ENCODE measurements at regions not wholly inside any gene's neighbourhood (a gene's known extent, or its start where the extent isn't known, plus 50 kb on each side); places are given as distances from the start of the nearest gene placed in this dataset.

GRCh38 chr3:180855956-180856355 lies 56.5 kb upstream of the FXR1 start:
- TF ChIP-seq, protein P1, sequence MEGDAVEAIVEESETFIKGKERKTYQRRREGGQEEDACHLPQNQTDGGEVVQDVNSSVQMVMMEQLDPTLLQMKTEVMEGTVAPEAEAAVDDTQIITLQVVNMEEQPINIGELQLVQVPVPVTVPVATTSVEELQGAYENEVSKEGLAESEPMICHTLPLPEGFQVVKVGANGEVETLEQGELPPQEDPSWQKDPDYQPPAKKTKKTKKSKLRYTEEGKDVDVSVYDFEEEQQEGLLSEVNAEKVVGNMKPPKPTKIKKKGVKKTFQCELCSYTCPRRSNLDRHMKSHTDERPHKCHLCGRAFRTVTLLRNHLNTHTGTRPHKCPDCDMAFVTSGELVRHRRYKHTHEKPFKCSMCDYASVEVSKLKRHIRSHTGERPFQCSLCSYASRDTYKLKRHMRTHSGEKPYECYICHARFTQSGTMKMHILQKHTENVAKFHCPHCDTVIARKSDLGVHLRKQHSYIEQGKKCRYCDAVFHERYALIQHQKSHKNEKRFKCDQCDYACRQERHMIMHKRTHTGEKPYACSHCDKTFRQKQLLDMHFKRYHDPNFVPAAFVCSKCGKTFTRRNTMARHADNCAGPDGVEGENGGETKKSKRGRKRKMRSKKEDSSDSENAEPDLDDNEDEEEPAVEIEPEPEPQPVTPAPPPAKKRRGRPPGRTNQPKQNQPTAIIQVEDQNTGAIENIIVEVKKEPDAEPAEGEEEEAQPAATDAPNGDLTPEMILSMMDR (conservative IDR thresholded peaks at IDR 0.05; ENCODE audit: low read depth, low read length): no peak
- no peak for DNase-seq (ENCODE audit: low read depth)
- H3K4me3 ChIP-seq (ENCODE audit: low read depth, low read length): no peak overlapping the region

- TF ChIP-seq, protein P1 (conservative IDR thresholded peaks at IDR 0.05; ENCODE audit: low read depth, low read length): no peak
- DNase-seq (ENCODE audit: low read depth): no peak
- H3K4me3 ChIP-seq (ENCODE audit: low read depth, low read length): no peak overlapping the region
Observed at GRCh38 chr3:180860180-180860858, 52.2 kb upstream of the FXR1 start.

Measured in epithelial cell of proximal tubule (primary cell).